ENCODE measurements at regions not wholly inside any gene's neighbourhood (a gene's known extent, or its start where the extent isn't known, plus 50 kb on each side); places are given as distances from the start of the nearest gene placed in this dataset.

DNA sequence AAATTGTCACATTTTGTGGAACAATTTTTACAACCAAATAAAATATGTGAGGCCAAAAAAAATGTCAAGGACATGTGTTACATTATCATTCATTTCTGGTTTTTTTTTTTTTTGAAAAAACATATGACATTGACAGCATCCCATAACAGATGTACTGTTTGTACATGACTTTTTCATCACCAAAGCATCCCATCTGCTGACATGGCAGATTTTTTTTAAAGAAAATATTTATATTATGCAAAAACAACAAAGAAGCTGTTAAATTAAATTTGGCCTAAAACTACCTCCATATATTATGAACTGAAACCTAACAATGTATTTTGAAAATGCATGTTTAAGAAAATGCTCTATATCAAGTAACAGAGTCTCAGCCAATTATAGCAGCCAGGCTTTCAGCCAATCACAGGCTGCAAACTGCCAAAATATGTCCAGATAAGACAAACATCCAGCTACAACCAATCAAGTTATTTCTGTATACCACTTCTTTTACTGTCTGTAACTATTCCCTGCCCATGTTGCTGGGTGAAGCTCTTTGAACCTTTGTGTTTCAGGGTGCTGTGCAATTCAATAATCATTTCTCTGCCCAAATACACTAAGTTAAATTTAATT lies 1111.8 kb downstream of the GRM8 start:
- no peak for ATAC-seq

GRCh38 chr7:126119981-126120380 lies 1132.8 kb downstream of the GRM8 start:
- Histone ChIP-seq H3K9me3 (peaks cover 4% of the 10 kb centered on the region), H3K36me3 (ENCODE audit: low read depth) (no peaks in the 10 kb centered on the region), H3K4me3 (no peak overlapping the region), H3K4me1 (ENCODE audit: low read depth) (no peaks in the 10 kb centered on the region)
- DNase-seq (no peak), ATAC-seq (no peak)
- intact Hi-C loops (cut with DNase I, micrococcal nuclease) = no loop called here
- TF ChIP-seq, protein P1, sequence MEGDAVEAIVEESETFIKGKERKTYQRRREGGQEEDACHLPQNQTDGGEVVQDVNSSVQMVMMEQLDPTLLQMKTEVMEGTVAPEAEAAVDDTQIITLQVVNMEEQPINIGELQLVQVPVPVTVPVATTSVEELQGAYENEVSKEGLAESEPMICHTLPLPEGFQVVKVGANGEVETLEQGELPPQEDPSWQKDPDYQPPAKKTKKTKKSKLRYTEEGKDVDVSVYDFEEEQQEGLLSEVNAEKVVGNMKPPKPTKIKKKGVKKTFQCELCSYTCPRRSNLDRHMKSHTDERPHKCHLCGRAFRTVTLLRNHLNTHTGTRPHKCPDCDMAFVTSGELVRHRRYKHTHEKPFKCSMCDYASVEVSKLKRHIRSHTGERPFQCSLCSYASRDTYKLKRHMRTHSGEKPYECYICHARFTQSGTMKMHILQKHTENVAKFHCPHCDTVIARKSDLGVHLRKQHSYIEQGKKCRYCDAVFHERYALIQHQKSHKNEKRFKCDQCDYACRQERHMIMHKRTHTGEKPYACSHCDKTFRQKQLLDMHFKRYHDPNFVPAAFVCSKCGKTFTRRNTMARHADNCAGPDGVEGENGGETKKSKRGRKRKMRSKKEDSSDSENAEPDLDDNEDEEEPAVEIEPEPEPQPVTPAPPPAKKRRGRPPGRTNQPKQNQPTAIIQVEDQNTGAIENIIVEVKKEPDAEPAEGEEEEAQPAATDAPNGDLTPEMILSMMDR (IDR thresholded peaks at IDR 0.05) = no peak

More for the DNA sequence above, 1111.8 kb downstream of the GRM8 start:
- TF ChIP-seq, protein P1 (IDR thresholded peaks at IDR 0.05) = no peak
- H3K4me3 ChIP-seq = no peak overlapping the region
- no peaks in the 10 kb centered on the region for H3K9me3 ChIP-seq
- DNase-seq = no peak
- no peaks in the 10 kb centered on the region for H3K36me3 ChIP-seq (ENCODE audit: low read depth)
- no peaks in the 10 kb centered on the region for H3K4me1 ChIP-seq (ENCODE audit: low read depth)
- intact Hi-C loops (cut with DNase I, micrococcal nuclease) = no loop called here

DNA sequence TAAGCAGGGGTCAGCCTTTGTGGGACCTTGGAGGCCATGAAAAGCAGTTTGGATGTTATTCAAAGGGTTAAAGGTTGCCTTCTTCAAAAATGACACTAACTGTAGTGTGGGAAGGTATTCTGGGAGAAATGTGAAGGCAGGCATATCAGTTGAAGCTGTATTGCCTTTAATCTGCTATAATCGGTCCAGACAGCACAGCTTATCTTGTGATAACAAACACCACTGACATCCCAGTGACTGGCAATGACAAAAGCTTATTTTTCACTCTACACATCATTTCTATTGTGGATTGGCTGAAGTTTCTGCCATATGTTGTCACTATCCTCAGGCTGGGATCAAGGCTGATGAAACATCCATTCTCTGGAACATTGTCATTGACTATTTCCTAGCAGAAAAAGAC lies 1149.2 kb downstream of the GRM8 start:
- DNase-seq = no peak
- Histone ChIP-seq H3K4me3 (no peak overlapping the region), H3K36me3 (ENCODE audit: low read depth) (no peaks in the 10 kb centered on the region), H3K9me3 (peaks cover 11% of the 10 kb centered on the region), H3K4me1 (ENCODE audit: low read depth) (no peaks in the 10 kb centered on the region)
- TF ChIP-seq, protein P1 (IDR thresholded peaks at IDR 0.05) = no peak
- intact Hi-C loops (cut with DNase I, micrococcal nuclease) = no loop called here
- no peak for ATAC-seq

DNA sequence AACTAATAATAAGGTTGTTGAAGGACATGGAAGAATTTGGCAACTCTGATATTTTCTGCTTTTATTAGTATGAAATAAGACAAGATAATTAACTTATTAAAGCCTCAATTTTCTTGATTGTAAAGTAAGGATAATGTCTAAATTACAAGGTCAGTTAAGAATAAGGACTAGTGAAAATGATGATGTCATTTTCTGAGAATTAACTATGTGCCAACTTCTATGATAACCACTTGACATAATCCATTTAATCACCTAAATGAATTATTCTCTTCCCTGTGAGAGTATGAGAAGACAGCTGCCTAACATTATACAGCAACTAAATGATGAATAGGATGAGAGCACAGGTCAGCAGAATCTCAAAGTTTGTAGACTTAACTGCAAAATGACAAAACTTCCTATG lies 1153.4 kb upstream of the POT1 start:
- DNase-seq (no peak), ATAC-seq (no peak)

DNA sequence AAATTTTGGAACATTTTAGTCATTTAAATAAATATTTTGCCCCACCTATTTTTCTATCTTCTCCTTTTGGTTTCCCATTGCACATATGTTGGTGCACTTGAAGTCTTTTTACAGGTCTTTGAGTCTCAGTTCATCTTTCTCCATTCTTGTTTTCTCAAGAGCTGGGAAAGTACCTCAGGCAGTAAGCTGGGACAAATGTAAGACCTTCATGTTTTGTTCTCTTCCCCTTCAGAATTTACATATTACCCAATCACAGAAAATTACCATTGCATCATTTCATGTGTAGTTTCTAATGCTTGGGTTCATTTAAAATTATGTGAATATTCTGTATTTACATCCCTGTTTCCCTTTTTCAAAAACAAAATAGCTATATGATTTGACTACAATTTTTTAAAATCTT lies 1150.0 kb upstream of the POT1 start:
- H3K36me3 ChIP-seq (ENCODE audit: low read depth) = no peaks in the 10 kb centered on the region
- no peak overlapping the region for H3K4me3 ChIP-seq
- intact Hi-C loops (cut with DNase I, micrococcal nuclease) = no loop called here
- no peaks in the 10 kb centered on the region for H3K4me1 ChIP-seq (ENCODE audit: low read depth)
- DNase-seq = no peak
- H3K9me3 ChIP-seq = peaks cover 1% of the 10 kb centered on the region
- TF ChIP-seq, protein P1 (IDR thresholded peaks at IDR 0.05) = no peak
- no peak for ATAC-seq

More for the DNA sequence above, 1153.4 kb upstream of the POT1 start:
- intact Hi-C loops (cut with DNase I, micrococcal nuclease) = no loop called here
- no peaks in the 10 kb centered on the region for H3K4me1 ChIP-seq (ENCODE audit: low read depth)
- peaks cover 16% of the 10 kb centered on the region for H3K9me3 ChIP-seq
- no peak overlapping the region for H3K4me3 ChIP-seq
- TF ChIP-seq, protein P1 (IDR thresholded peaks at IDR 0.05) = no peak
- no peaks in the 10 kb centered on the region for H3K36me3 ChIP-seq (ENCODE audit: low read depth)

DNA sequence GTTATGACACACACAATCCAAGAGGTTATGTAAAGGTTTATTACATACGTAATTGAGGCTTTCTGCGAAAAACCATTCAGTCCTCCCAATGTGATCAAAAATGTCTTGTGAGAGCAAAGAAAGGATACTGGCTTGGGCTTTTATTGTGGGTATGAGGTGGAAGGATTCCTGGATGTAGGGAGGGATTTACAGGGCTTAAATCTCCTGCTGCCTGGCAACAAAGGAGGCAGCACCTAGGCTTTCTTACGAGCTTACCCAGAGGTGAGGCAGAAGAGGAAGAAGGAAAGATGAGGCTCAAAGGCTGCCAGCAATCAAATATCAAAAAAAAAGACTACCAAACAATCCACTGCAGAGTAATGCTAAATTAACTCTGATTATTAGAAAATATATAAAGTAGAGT lies 1149.5 kb upstream of the POT1 start:
- Histone ChIP-seq H3K9me3 (peaks cover 1% of the 10 kb centered on the region), H3K36me3 (ENCODE audit: low read depth) (no peaks in the 10 kb centered on the region), H3K4me3 (no peak overlapping the region), H3K4me1 (ENCODE audit: low read depth) (no peaks in the 10 kb centered on the region)
- no peak for ATAC-seq
- intact Hi-C loops (cut with DNase I, micrococcal nuclease) = no loop called here
- TF ChIP-seq, protein P1 (IDR thresholded peaks at IDR 0.05) = no peak
- no peak for DNase-seq

Data from mucosa of descending colon (tissue), 3 donors.